Islet precursor cell (in vitro differentiated cells): ENCODE measurements at regions not wholly inside any gene's neighbourhood (a gene's known extent, or its start where the extent isn't known, plus 50 kb on each side); places are given as distances from the start of the nearest gene placed in this dataset.

ENCODE experiments used
- DNase-seq: peaks from one replicate; pipeline ENCODE4 v3.0.0-alpha.2; 2018

DNA sequence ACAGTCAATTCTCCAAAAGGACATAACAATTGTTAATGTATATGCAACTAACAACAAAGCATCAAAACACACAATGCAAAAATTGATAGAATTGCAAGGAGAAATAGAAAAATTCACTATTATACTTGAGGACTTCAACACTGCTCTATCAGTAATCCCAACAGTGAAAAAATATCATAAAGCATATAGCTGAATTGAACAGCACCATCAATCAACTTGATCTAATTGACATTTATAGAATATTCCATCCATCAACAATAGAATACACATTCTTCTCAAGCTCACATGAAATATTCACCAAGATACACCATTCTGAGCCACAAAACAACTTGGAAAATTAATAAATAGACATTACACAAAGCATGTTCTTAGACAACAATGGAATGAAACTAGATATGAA lies 60.1 kb upstream of the ASXL3 start:
- DNase-seq: no peak

DNA sequence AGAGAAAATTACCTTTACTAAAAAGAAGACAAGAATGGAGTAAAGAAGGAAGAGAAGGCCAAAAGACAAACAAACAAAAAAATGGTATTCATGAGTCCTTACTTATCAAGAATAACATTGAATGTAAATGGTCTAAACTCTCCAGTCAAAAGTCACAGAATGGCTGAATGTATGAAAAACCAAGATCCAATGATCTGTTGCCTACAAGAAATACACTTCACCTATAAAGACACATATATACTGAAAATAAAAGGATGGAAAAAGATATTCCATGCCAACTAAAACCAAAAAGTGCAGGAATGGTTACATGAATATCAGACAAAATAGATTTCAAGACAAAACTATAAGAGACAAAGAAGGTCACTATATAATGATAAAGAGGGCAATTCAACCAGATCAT lies 65.0 kb upstream of the ASXL3 start:
- no peak for DNase-seq

DNA sequence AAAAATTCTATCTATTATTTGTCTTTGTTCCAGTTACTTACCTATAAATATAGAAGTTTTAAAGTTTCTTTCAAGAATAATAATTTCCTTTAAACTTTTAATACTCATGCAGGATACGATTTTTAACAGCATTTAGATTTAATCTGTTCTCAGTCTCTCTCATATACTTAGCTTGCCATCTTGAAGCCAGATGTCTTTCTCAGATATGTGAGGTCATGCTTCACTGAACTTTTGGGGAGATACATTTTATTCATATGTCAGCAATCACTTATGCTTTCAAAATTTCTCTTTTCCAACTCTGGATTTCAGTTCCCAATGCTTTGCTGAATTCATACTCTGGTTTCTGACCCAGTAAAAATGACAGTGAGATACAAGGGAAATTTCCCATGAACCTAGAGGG lies 66.5 kb upstream of the CCDC178 start:
- DNase-seq: no peak

DNA sequence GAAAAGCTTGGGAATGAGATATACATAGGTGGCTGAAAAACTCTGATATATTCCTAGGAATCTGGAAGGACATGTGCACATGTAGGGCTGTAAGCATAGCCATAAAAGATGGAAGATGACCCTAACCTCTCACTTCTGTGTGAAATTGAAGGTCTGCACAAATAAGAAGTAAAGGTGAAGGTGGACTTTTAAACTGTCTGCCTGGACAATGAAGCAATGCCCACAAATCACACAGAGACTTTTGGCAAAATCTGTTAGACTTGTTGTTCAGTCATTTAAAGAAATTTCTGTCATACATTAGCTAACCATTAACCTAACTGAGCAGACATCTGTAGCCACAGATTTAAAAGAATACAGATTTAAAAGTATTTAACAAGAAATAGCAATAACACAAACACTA lies 65.3 kb upstream of the CCDC178 start:
- no peak for DNase-seq

DNA sequence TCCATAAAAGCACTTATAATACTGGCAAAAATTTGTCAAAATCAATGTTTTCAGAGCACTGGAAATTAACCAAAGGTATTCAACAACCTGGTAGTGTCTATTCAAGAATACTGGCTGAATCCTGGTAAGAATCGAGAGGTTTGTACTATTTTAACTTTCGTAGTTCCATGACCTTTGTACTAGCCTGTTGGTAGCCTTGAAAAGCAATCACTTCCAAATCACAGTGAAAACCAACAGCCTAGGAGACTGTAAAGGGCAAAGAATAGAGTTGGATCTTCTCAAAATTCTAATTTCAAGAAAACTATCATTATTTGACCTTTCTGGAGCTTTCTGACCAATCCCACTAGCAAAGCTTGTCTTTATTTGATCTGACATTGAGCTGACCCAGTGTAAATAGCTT lies 64.8 kb upstream of the CCDC178 start:
- DNase-seq: no peak

DNA sequence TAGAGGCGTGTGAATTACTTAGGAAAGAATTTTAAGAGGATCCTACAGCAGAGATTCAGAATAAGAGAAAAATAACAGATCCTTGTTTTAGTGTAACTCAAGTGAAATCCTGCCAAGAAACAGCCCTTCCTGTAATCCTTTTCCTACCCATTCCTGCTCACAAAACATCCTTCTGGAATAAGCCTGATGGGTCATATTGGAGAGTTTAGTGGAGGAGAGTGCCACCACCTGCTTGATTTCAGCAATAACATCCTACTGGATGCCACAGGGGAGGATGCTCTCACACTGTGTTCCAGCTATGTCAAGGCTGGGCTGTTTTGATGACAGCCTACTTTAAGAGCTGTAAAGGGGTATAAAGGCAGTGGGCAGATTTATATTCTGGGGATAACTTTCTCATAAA lies 54.8 kb upstream of the CCDC178 start:
- peak; percentile 70 for DNase-seq
